Hippocampal formation (tissue), 2 donors: ENCODE measurements at regions not wholly inside any gene's neighbourhood (a gene's known extent, or its start where the extent isn't known, plus 50 kb on each side); places are given as distances from the start of the nearest gene placed in this dataset.
A peak's percentile ranks its signal among the peaks of the same experiment; 100 is the strongest.

ENCODE experiments used
- DNase-seq, 2 donors: peaks; one replicate each; lab custom pipeline; 2025; lab: John Stamatoyannopoulos, UW

DNA sequence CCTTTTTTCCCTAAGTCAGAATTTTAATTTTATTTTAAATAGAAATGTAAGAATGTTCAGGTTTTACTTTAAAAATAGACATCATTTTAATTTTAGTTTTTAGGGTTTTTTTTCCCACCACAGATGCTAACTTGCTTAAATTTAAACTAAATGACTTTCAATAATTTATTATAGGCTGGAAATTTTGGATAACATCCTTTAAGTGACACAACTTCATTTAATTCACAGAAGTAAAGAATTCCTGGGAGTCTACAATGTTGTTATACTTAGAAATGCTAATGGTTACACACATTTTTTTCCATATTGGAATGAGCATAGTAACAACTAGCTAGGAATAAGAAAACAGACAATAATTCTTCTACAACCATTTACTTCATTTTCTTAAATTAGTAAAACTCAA, 90.5 kb upstream of the PDE10A start:
- DNase-seq = no peak

DNA sequence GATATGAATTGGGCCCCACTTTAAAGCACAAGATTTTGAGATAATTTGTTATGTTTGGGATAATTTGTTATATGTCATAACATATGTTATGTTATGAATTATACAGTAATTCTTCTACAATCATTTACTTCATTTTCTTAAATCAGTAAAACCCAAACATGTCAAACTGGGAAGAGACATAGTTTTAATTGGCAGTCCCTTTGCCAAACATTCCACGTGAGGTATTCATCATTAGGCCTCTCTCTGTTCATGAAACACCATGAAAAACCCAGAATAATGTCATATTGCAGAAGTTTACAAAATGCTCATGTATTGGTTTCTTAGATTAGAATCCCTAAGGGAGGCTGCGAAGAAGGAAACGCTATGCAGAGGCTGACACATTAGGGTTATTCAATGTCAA, 89.4 kb upstream of the PDE10A start:
- DNase-seq = no peak

DNA sequence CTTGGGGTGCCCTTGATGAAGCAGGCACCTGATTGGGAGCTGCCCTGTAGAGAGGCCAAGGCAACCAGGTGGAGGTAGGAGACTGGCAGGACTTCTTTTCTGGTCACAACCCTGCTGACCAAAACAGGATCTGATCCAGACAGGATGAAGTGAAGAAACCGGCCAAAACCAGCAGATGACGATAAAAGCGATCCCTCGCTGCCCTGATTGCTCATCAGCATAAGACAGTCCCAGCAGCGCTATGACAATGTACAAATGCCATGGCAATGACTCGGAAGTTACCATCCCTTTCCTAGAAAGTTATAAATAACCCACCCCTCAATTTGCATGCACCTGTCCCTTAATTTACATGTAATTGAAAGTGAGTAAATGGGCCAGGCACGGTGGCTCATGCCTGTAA, 88.4 kb upstream of the PDE10A start:
- no peak for DNase-seq

DNA sequence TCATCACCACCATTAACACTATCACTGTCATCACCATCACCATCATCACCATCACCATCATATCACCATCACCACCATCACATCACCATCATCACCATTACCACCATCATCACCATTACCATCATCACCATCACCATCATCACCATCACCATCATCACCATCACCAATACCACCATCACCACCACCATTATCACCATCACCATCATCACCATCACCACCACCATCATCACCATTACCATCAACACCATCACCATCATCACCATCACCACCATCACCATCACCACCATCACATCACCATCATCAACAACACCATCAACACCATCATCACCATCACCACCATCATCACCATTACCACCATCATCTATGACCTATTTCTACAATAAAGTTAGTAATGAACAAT, 86.1 kb upstream of the PDE10A start:
- DNase-seq = no peak

DNA sequence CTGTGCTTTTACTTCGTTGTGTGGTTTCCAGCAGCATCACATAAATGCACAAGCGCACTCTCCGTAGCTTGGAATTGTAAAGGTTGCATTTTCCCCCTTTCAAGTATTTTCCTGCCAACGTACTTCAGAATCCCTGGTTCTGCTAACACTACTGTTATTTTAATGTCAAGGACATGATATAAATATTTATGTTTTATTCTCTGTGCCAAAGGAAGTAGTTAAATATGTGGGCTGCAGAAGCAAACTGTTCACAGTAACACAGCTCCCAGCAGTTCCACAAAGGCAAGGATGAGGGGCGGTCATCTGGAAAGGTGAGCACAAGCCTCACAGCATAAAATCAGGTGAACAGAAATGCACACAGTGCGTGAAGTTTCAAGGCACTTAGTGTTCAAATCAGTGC, 85.3 kb upstream of the PDE10A start:
- no peak for DNase-seq

DNA sequence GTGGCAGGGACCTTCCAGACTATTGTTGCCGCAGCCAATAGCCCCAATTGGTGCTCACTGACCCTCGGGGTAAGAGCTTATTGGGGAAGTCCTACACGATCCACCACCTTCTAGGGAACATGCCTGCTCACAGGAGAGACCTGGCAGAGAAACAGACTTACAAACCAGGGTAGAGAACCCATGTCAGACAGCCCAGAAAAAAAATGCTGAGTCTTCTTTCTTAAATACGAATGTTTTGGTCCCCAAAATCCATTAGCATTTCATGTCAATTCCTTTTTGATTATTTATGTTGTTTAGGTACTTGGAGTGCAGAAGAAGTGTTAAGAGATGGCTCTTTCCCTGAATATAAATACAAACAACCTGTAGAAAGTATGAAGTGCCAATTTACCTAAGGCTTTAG, 84.9 kb upstream of the PDE10A start:
- DNase-seq = no peak

DNA sequence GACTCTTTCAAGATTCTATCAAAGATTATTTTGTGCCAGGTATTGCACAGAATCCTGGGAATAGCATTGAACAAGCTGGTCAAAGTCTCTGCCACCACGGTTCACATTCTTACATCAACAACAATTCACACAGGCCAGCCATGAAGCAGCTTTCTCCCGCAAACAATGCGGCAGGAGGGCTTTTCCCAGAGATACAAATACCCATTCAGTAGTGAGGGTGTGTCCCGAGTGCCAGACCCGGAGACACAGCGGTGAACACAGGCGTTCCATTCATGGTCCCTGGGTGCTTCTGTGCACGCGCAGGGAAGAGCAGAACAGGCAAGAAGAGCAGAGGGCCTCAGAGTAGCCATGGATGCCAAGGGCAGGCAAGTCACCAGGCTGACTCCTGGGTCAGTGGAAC, 83.3 kb upstream of the PDE10A start:
- peak in 1 of 2 donors; percentile 7 for DNase-seq

DNA sequence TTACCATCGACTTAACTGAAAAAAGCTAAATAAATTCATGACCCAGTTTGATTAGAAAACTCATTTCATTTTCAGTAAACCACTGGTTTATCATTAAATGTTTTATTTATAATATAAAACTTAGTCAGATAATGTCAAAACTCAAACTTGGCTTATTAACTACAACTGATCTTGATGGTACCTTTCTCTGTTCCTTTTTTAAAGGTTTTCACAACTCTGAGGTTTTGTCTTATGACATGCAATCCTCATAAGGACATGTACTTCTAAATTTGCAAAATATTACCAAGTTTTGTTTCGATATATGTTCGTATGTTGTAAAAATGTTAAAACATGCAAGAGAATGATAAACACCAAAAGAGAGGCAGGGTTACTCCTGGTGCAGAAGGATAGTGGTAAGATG, 82.5 kb upstream of the PDE10A start:
- DNase-seq = no peak

DNA sequence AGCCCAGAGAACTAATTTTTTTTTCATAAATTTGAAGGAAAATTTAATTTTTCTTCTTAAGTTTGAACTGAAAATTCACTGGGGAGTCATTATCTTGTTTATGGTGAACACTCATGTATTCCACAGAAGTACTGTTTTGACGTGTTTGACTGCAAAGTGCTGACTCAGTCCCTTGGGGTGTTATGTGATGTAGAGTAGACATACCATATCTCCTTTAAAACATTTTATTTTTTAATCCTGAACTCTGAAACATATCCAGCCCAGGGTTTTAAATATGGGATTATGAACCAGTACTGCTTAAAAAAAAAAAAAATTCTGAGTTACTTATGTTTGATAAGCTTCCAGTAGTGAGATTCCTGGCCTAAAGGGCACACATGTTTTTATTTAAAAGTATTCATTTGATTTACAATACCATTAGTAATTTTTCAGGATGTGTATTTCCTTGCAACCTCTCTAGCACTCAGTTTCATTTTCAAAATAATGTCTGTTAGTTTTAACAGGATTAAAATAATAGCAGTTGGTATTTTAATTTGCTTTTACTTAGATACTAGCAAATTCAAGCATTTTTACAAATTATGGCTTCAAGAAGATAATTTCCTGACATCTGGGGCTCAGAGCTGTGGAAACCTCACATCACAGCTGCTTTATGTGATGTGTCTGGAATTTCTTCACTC, 81.7 kb upstream of the PDE10A start:
- DNase-seq = no peak

DNA sequence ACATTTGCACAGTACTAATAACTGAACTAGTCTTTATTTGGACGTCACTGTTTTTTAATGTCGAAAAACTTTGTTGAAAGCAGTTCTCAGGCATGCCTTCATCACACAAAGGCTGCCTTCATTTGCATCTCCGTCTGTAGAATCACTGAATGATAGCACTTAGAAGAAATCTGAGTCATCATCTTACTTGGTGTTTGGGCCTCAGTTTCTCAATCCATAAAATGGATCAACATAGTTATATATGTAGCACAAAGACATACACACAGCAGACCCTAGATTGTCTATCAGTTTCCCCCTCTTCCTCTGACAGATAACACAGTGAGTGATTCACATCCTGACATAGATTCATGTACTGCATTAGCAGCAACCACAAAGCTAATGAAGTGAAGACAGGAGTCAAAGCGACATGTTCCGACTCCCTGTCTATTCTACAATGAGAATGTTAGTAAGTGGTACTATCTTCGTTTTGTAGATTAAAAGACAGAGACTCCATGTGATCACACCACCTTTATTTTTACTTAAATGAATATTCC, 80.4 kb upstream of the PDE10A start:
- no peak for DNase-seq

DNA sequence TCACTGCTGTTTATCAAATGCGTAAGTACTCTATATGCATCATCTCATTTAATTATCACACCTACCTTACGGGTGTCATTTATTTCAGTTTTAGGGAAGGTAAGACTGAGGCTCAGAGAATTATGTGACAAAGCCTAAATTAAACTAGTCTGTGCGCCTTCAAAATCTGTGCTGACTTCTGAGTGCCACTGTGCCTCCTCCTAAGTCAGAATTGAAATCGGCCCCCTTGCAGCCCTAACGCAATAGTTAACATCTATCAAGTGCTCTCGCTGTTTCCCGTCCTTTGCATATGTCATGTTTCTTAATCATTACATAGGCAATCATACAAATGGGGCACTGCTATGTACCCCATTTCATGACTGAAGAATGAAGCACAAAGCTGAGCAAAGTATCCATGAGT, 79.0 kb upstream of the PDE10A start:
- no peak for DNase-seq

DNA sequence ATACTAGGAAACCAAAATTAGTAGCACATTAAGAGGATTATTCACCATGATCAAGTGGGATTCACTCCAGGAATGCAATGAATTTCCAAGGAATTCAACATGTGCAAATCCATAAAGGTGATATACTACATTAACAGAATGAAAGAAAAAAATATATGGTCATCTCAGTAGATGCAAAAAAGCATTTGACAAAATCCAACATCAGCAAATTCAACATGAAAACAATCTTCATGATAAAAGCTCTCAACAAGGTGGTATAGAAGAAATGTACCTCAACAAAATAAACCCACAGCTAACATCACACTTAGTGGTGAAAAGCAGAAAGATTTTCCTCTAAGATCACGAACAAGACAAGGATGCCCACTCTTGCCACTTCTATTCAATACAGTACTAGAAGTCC, 74.4 kb upstream of the PDE10A start:
- no peak for DNase-seq

DNA sequence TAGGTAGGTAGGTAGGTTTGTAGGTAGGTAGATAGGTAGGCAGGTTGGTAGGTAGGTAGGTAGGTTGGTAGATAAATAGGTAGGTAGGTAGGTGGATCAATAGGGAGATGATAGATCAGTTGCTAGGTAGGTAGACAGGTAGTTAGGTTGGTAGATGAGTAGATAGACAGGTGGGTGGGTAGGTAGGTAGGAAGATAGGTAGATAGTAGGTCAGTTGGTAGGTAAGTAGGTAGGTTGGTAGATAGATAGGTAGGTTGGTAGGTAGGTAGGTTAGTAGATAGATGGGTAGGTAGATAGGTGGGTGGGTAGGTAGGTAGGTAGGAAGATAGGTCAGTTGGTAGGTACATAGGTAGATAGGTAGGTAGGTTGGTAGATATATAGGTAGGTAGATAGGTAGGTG, 72.0 kb upstream of the PDE10A start:
- no peak for DNase-seq

DNA sequence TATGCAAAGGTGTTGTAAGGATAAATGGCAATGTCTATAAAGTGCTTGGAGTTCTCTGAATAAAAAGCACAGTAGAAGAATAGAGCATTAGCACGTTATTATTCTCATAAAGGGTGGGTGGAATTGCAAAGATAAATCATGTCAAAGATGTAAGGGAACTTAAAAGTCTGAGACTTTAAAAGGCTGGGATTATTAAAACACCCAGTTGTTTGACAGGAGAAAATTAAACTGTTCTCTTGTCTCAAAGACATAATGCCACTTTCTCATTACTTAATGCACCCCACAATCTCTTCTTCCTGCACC, 70.4 kb upstream of the PDE10A start:
- DNase-seq = no peak

DNA sequence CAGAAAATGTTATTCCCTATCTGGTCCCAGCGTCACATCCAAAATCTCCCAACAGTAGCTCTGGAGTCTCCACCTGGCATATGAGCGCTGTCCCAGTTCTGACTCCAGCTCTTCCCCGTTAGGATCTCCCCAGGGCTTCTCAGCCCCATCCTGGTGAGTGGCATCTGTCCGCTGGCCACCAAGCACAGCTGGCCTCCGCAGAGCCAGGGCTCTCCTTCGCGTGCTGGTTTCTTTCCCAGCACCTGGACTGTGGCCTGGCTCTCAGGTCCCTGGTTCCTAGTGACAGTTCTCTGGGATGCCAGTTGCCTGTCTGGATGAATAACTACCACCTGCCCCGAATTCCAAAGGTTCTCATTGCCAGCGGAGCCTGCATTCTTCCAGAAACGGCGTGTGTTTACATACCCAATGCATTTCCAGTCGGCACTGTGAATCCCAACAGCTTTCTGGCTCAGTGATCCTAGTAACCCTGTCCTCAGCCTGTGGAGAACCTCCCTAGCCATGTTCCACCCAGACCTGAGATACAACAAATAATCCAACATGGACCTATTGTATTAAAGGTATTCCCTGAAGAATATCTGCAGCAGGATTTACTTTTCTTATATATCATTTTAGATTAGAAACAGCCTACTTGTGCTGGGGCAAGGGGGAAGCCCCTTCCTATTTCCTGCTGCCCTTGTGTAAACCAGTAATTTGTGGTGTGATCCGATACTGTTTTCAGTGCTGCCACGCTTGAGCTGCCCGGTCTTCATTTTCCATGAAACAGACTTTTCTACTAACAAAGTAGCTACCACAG, 69.9 kb upstream of the PDE10A start:
- no peak for DNase-seq

DNA sequence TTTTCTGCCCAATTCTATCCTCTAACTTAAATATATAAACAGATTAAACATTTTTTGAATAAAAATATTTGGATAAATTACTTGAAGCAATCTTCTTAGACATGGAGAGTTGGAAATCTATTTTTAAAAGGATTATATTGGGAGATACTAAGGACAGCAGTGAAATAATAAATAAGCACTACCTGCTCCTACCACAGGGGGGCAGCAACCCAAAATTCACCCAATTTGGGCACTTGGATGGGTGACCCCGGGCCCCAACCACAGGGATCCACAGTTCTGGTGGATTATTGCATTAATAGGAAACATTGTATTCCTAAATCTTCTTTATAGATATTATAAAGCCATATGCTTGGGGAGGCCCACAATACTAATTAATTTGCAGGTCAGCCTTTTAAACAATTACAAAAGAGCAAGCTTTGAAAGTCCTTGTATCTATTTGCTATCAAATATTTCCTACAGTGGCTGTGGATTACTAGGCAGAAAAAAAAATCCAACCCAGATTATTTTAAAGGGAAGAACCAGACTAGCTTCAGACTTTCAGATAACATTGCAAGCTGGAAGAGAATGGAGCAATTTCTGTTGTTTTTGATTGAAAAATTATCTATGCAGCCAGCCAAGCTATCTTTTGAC, 66.4 kb upstream of the PDE10A start:
- DNase-seq = no peak

DNA sequence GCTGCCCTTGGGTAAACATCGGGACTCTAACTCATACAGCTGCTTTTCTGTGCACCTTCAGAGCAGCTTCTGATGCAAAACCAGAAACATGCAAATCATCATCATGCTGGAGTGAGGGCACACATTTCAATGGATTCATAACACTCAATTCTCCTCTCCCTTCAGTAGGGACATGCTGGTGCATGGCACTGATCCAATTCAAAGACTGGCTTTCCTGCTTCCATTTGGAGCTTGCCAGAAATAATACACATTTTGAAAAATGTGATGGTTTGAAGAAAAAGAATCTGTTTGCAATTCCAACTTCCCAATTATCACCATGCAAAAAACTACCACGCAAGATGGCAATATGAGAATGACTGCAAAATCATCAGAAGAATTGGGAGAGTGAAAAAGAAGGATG, 65.2 kb upstream of the PDE10A start:
- no peak for DNase-seq

DNA sequence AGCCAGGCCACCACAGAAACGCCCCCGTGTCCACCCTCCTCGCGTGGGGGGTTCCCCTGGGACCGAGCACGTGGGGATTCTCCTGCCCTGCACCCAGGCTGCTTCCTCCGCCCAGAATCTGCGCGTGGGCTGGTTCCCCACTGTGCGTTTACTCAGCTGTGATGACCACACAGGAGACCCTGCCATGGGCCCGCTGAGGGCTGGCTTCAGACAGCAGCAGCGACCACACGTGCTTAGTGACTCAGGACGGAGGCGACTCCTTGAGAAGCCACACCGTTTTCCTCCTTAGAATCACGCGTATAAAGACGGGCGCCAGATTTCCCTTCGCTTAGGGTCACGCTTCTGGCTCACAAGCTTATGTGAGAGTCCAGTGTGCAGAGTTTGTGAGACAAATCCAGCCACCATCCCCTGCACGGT, 63.9 kb upstream of the PDE10A start:
- no peak for DNase-seq

DNA sequence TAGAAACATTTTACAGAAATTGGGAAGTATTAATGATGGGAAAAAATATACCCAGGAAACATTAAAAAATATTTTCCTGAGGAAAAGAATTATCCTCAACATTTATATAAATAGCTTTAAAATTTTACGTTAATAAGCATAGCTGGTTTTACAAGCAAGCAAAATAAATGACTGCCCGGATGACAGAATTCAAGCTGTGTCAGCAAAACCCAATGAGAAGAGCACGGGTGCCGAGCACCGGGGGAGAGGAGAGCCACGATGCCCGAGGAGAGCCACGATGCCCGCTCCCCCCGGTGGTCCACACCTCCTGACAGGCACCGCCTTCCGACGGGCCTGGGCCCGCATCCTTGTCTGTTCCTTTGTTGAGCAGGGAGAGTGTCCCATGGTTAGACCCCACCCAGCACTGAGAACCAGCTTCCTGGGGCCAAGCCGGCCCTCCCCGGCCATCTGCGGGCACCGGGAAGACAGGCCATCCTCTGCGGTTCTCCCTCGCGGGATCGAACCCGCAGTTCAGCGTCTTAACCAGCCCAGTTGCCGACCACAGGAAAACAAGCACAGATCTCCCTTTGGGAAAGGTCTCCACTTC, 63.3 kb upstream of the PDE10A start:
- no peak for DNase-seq

DNA sequence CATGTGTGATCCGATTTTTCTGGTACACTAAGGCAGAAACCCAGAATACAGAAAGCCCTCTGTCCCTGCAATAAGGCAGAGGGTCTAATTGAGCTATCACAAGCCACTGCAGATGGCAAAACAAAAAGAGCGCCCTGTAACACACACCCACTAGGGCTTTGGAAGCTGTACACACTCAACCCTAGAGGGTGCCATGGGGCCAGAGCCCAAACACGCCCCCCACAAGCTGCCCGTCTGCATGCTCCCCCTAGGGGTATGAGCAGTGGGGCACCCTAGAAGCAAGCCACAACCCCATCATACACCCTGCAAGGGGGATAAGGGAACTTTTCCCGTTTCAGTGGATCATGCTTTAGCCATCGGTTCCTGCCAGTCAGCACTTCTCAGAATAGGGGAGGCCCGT, 62.2 kb upstream of the PDE10A start:
- DNase-seq = no peak

DNA sequence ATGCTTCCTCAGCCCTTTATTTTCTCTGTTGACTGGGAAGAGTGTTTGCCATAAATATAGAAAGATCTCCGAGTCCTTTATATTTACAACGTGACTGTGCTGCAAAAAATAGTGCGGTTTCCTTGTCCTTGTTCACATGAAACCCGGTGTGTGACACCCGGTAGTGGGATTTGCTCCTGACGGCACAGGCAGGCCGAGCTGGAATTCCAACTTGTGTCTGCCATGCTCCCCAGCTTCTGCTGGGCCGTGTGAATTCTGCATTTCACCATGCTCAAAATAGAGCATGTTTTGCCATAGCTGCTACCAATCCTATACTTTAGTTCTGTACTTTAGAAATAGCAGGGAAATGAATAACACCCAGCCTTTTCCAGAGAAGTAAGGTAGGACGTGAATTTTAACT, 60.3 kb upstream of the PDE10A start:
- no peak for DNase-seq

DNA sequence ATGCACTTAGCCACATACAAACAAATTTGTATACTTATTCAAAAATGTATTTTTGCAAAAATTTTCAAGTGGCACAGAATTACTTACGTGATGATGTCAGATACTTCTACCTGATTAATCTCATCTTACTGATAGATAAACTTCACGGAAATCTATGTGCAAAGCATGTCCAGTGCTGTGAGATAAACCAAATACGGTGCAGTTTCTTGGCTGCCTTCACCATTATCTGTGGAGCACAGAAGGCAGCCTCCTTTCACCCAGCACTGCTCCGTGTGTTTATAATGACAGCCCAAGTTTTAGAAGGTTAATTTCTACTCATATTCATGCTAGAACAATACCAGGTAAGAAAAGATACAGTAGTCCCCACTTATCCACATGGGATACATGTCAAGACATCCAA, 59.0 kb upstream of the PDE10A start:
- no peak for DNase-seq

DNA sequence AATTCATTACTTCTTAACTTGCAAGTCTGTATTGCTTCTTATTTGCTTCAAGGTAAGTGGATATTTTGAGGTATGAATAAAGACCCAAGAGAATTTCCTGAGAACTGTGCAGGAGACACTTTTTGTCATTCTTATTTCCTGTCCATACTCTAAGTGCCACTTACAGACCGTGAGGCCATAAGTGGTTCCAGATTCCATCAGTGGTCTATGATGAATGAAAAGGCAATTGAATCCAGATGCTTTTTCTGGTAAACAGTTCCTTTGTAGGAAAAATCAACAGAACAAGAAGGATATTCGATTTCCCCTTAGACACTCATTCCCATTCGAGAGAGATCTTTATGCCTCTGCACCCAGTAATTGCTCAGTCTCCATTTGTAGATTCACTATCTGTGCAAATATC, 58.3 kb upstream of the PDE10A start:
- DNase-seq = no peak
